ENCODE measurements at regions not wholly inside any gene's neighbourhood (a gene's known extent, or its start where the extent isn't known, plus 50 kb on each side); places are given as distances from the start of the nearest gene placed in this dataset.

- DNase-seq: no peak
Measured at GRCh38 chr1:195495720-195496635, 1112.3 kb downstream of the KCNT2 start.

GRCh38 chr1:195482137-195482536 lies 1126.1 kb downstream of the KCNT2 start:
- DNase-seq: no peak

GRCh38 chr1:195481293-195481692 lies 1126.9 kb downstream of the KCNT2 start:
- DNase-seq: no peak

GRCh38 chr1:195475568-195475967 lies 1132.7 kb downstream of the KCNT2 start:
- no peak for DNase-seq

- DNase-seq: no peak
Measured at GRCh38 chr1:195472291-195472690, 1135.9 kb downstream of the KCNT2 start.

GRCh38 chr1:195466639-195467038 lies 1141.6 kb downstream of the KCNT2 start:
- no peak for DNase-seq

GRCh38 chr1:195462646-195463045 lies 1145.6 kb downstream of the KCNT2 start:
- DNase-seq: no peak

- no peak for DNase-seq
Measured at GRCh38 chr1:195462152-195462551, 1146.1 kb downstream of the KCNT2 start.

- DNase-seq: no peak
Measured at GRCh38 chr1:195458365-195458764, 1149.9 kb downstream of the KCNT2 start.

- DNase-seq: no peak
Measured at GRCh38 chr1:195450794-195451193, 1157.4 kb downstream of the KCNT2 start.

GRCh38 chr1:195439661-195440060 lies 1168.6 kb downstream of the KCNT2 start:
- DNase-seq: no peak

GRCh38 chr1:195434566-195435203 lies 1173.6 kb downstream of the KCNT2 start:
- DNase-seq: no peak

GRCh38 chr1:195430826-195431225 lies 1177.4 kb downstream of the KCNT2 start:
- DNase-seq: no peak

GRCh38 chr1:195428927-195429326 lies 1179.3 kb downstream of the KCNT2 start:
- DNase-seq: no peak

GRCh38 chr1:195415584-195415983 lies 1192.7 kb downstream of the KCNT2 start:
- DNase-seq: no peak

- DNase-seq: no peak
Measured at GRCh38 chr1:195394567-195394966, 1213.7 kb downstream of the KCNT2 start.

- DNase-seq: no peak
Measured at GRCh38 chr1:195376190-195376589, 1232.0 kb downstream of the KCNT2 start.

GRCh38 chr1:195373856-195374255 lies 1234.4 kb downstream of the KCNT2 start:
- DNase-seq: no peak

- no peak for DNase-seq
Measured at GRCh38 chr1:195345149-195345548, 1263.1 kb downstream of the KCNT2 start.

GRCh38 chr1:195337646-195338045 lies 1270.6 kb downstream of the KCNT2 start:
- DNase-seq: no peak

GRCh38 chr1:195336812-195337211 lies 1271.4 kb downstream of the KCNT2 start:
- no peak for DNase-seq

- no peak for DNase-seq
Measured at GRCh38 chr1:195335541-195335940, 1272.7 kb downstream of the KCNT2 start.

- peak; percentile 3 for DNase-seq
Measured at GRCh38 chr1:195332102-195332501, 1276.1 kb downstream of the KCNT2 start.

GRCh38 chr1:195328681-195329080 lies 1279.6 kb downstream of the KCNT2 start:
- DNase-seq: no peak
